Mucosa of gallbladder (tissue), 1 donor: ENCODE measurements at regions not wholly inside any gene's neighbourhood (a gene's known extent, or its start where the extent isn't known, plus 50 kb on each side); places are given as distances from the start of the nearest gene placed in this dataset.
A peak's percentile ranks its signal among the peaks of the same experiment; 100 is the strongest.
"Not testable (repeated sequence)": the region's sequence is repeated elsewhere in the genome, so short reads cannot be mapped to it uniquely, and the experiment has no call there.

Source experiments
- DNase-seq: peaks from one replicate; pipeline ENCODE4 v3.0.0-alpha.2; 2020; ENCODE audit warnings: low spot score
- donor health status: DM: no; HTN: no; CAD: no.

DNA sequence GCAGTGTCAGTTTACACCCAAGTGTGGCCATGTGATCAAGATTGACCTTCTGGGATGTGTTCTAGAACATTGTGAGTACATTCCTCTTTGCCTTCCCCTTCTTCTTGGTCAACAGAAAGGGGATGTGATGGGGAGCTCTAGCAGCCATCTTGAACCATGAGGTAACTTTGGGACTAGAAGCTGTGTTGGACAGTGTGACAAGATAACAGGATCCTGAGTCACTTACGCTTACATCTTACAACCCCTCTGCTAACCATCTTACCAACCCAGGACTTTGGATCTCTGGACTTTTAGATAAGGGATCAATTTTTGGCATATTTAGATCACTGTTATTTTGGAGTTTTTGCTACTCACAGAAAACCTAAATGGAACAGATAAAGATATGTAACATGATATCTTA lies 625.6 kb downstream of the BCOR start:
- no peak for DNase-seq

DNA sequence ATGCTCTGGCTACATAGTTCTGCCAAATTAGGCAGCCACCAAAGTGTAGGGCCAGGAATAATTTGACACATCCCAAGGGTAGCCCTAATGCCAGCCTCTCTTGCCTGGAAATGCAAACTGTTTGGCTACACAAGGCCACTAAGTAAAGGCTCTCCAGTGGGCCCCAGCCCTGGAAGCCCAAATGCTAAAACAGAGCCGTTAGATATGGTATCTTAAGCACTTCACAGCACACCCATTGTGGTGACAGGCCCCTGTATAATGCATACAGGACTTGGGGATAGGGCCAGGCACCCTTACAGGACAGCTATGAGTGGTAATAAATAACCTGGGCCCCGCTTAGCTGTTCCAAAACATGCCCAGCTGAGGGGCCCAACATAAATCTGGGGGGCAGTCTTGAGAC lies 623.9 kb downstream of the BCOR start:
- DNase-seq = no peak

GRCh38 chrX:39475372-39475771 lies 622.4 kb downstream of the BCOR start:
- DNase-seq = peak; percentile 14

DNA sequence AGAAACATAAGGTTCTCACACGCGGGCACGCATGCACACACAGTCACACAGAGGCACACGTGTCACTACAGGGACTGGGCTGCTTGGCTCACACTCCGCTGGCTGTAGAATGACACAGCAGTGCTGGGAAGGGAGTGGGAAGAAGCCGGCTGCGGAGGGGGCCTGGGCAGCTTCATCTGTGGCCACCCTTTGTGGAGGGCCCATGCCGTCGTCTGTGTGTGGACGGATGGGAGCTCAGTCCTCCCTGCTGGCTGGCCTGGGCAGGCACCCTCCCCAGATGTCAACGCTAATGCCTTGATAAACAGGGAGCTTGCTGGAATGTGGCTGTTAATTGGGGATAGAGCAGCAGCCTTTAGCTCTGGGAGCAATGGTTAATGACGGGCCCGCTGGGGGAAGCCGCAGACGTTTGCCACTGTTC lies 621.1 kb downstream of the BCOR start:
- no peak for DNase-seq

DNA sequence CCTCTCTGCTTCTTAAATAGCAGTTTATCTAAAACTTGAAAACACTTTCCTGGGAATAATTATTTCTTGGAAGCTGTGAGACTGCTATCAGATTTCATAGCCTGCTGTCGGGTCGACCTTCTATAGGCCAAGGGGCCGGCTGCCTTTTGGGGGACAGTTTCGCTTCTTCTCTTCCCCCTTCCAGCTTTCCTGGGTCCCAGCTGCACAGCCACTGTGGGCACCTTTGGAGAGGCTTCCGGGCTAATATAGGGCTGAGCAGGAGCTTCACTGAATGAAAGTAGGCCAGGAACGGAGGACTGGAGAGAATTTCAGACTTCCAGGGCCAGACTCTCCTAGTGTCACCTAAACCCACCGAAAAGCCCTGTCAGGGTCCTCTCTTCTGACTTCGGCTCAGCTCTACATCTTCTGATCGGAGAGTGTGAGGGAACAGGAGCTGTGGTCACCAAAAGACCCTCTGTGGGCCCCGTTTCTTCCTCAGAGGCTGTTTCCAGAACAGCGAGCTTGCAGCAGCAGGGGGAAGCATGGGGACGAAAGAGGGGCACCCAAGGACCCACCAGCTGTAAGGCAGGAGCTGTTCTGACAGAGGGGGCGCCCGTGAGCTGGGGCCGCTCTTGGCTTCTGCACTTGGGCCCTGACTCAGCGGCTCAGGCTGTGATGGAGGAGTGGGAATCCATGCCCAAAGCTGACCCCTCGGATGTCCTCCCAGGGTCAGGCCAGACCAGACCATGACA lies 620.6 kb downstream of the BCOR start:
- DNase-seq = no peak

- peak; percentile 43 for DNase-seq
Observed at GRCh38 chrX:39477762-39478120, 620.0 kb downstream of the BCOR start.

DNA sequence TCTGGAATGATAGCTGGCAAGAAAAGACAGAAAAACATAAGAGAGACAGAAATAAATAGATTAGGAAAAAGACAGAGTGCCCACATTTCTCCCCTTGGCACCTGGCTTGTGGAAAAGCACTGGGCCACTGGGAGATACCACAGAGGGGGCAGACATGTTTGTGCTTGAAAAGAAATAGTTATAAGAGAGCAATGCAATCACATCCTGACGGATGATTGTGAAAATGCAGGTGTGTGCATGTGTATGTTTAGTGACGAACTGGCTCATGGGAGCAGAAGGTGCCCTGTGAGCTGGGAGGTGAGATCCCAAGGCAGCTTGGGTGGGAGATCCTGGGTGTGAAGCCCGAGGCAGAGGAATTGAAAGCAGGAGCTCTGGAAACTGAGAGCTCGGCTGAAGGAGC lies 617.9 kb downstream of the BCOR start:
- DNase-seq = no peak

- no peak for DNase-seq
Observed at GRCh38 chrX:39480963-39481362, 616.8 kb downstream of the BCOR start.

GRCh38 chrX:39481621-39482020 lies 616.1 kb downstream of the BCOR start:
- no peak for DNase-seq

DNA sequence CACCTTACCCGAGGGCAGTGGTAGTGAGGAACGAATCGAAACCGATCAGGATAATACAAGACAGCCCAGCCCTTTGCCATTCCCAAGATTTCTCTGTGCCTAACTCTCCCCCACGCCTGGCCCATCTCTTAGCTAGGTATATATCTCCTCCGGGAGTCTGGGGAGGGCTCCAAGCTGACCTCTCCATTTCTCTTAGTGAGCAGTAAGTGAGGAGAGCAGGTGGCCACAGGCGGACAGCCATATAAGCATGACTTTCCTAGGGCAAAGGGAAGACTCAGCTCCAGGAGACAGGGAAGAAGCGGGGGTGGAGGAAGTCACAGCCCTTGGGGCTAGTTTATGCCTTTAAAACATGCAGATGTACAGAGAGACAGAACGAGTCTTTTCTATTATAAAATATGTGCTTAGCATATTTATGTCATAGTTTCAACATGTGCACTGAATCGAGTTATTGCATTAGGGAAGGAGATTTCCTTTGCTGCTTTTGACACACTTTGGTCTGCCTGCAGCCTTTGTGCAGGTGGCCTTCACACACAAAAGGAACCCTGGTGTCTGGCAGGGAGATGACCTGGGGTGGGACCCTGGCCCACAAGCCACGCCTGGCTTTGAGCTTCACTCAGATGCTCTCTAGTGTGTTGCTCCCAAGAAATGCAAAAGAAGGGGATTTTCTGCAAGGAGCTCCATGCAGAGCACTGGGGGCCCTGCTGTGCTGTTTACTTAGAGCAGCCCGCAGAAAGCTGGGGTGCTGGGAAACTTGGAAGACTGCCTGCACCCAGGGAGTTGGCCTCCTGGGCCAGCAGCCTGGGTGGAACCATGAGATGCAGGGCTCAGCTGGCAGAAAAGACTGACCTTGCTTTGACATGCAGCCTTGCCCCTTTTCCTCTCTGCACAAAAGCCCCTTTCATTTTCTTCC lies 613.3 kb downstream of the BCOR start:
- DNase-seq = no peak

DNA sequence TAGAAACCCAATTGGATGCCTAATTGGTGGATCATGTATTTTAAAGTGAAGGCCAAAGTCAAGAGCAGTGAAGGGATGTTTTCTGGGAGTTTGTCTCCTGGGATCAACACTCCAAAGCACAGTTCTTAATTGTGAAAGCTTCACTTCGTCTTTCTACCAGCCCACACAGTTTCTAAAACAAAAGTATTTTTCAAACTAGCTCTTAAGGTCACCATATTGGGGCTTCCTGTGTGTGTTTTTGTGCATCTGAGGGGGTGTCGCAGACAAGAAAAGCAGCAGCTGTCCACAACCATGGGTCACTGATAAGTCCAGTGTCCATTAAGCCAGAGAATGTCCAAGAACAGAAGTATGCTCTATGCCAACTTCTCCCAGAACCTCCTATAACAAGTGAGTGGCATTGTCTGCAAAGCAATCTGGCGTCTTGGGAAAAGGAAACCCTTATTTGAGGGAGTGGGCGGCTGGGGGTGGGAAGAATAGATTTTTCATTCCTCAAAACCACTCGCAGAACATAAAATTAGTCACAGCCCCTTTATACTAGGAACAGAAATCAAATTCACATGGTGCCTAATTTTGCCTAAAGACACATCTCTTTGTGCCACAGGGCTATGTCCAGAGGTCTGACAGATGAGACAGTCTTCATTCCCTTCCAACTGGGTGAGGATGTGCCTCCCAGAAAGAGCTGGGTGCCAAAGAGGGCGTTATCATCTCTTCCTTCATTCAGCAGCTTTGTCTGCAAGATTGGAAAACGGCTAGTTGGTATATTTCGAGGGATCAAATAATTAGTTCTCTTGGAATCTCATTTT lies 610.4 kb downstream of the BCOR start:
- DNase-seq = no peak

- no peak for DNase-seq
Observed at GRCh38 chrX:39487969-39488330, 609.8 kb downstream of the BCOR start.

DNA sequence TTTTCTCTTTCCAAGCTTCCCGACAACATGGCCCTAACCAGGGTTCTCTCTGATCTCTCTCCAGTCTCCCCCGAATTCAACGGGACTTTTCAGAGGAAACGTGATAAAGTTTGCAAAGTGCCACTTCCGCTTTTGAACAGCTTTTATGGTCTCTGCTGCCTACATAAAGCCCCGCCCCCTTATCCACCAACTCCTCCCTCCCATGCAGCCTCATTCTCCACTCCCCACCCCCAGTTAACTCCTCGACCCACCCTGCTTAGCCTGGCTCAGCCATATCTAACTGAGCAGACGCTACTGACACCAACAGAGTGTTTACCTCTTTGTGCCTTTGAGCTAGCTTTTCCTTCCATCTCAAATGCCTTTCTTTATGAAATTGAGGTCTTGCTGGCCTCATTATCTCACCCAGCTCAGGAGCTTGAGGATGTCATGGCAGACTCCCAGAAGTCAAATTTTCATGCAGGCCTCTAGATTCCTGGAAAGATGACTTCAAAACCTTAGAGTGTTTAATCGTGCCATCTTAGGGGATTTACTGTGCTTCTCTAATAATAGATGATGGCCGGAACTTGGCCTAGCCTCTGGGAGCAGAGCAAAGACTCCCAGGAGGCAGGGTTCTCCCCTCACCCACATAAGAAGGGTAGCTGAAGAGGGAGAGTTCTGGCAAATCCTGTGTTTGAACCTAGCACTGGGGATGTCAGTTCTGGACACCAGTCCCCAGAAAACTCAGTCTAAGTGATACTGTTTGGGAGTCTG lies 606.0 kb downstream of the BCOR start:
- DNase-seq = no peak

GRCh38 chrX:39492497-39493162 lies 605.1 kb downstream of the BCOR start:
- peak; percentile 50 for DNase-seq

- DNase-seq = no peak
Observed at GRCh38 chrX:39493168-39493567, 604.6 kb downstream of the BCOR start.

DNA sequence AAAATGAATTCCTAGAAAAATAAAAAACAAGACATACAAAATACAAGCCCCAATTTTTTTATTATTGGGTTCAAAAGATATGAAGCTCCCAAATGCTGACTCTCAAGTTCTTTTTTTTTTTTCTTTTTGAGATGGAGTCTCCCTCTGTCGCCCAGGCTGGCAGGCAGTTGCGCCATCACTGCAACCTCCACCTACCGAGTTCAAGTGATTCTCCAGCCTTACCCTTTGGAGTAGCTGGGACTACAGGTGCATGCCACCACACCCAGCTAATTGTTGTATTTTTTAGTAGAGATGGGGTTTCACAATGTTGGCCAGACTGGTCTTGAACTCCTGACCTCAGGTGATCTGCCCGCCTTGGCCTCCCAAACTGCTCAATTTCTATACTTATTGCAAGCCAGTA lies 600.6 kb downstream of the BCOR start:
- DNase-seq = not testable (repeated sequence)

DNA sequence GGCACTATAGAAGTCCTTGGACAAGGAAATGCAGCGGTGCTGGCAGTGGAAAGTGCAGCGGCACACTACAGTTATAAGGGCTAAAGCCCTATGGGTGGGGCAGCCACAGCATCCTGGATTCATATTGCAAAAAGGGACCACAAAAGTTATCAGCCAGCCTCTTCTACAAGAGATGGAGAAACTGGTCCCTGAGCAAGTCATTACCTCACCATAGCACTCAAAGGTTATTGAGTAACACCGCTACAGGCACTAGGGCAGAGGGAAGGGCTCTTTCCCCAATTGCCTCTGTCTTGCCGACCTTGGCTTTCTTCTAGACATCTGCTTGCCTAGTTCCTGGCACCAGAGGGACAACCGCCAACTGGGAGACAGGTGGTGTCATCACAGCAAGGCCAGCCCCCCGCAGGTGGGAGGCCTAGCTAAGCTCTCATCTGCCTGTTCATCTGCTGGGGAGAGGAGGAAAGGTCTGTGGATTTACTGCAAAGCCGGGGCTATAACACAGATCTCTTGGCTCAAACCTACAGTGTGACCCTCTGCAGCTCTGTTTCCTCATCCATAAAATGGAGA lies 600.0 kb downstream of the BCOR start:
- DNase-seq = no peak

GRCh38 chrX:39499996-39500395 lies 597.8 kb downstream of the BCOR start:
- no peak for DNase-seq

GRCh38 chrX:39501822-39502221 lies 595.9 kb downstream of the BCOR start:
- DNase-seq = no peak

DNA sequence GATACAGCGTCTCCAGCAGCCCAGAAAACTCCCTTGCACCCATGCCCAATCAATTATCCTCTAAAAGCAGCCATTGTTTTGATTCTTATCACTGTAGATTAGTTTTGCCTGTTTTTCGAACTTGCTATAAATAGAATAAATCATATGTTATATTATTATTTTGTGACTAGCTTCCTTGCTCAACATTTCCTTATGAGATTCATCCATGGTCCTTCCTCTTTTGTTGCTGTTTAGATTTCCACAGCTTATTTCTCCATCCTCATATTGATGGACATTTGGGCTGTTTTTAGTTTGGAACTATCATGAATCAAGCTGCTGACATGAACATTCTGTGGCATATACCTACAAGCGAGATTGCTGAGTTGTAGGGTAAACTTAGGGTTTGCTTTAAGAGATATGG lies 595.3 kb downstream of the BCOR start:
- no peak for DNase-seq

DNA sequence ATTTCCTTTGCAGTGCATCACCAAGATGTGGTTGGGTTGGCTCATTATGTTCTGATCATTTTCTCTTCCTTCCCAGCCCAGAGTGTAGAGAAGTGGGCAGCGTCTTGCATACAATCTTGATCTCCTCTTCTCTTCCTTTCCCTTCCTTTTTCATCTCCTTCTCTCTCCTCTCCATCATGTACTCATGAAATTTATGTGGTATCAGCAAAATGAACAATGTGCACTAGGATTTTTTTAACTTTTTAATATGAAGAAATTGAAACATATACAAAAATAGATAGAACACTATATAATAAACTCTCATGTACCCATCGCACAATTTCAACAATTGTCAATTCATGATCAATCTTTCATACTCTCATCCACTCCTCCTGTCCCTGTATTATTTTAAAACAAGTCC lies 593.5 kb downstream of the BCOR start:
- DNase-seq = no peak
